Esophagus muscularis mucosa (tissue), 4 donors: ENCODE measurements at regions not wholly inside any gene's neighbourhood (a gene's known extent, or its start where the extent isn't known, plus 50 kb on each side); places are given as distances from the start of the nearest gene placed in this dataset.

ENCODE experiments used
- DNase-seq: peaks from one replicate; pipeline ENCODE4 v3.0.0-alpha.2; 2017; ENCODE audit errors: extremely low spot score
- H3K27ac ChIP-seq, 4 donors: fragments of 200-600 bp; sonication (generic); replicated peaks in 1 of 4; 1 replicate in 3 of 4; 2 replicates in 1 of 4; pipeline ENCODE4 v1.5.1; 2016 to 2019; ENCODE audit warnings: mild to moderate bottlenecking in 1 of 4
- H3K27me3 ChIP-seq, 4 donors: fragments of 200-600 bp; sonication (generic); one replicate each; pipeline versions ENCODE4 v1.5.1 to v1.6.0; 2016 to 2019
- H3K36me3 ChIP-seq, 4 donors: fragments of 200-600 bp; sonication (generic); one replicate each; pipeline ENCODE4 v1.5.1; 2016 to 2019
- H3K4me1 ChIP-seq, 4 donors: fragments of 200-600 bp; sonication (generic); one replicate each; pipeline ENCODE4 v1.5.1; 2016 to 2019
- H3K4me3 ChIP-seq, 4 donors: fragments of 200-600 bp; sonication (generic); 1 replicate in 2 of 4; 2 replicates in 2 of 4; pipeline ENCODE4 v1.5.1; 2016 to 2019; ENCODE audit warnings: mild to moderate bottlenecking in 4 of 4, moderate library complexity in 1 of 4
- H3K9me3 ChIP-seq, 4 donors: fragments of 200-600 bp; sonication (generic); 1 replicate in 3 of 4; 2 replicates in 1 of 4; pipeline ENCODE4 v1.5.1; 2016 to 2019
- CTCF ChIP-seq, 3 experiments: fragments of 200-600 bp in 2 of 3; fragments of 450-650 bp in 1 of 3; sonication (generic) in 2 of 3; IDR thresholded peaks; one replicate each; pipeline ENCODE4 v1.5.1; 2017 to 2019; ENCODE audit warnings: antibody characterized with exemption in 3 of 3, mild to moderate bottlenecking in 2 of 3, moderate library complexity in 1 of 3
- EP300 ChIP-seq: sonication (generic); formaldehyde crosslinking; IDR thresholded peaks from one replicate; pipeline ENCODE4 v1.6.1; 2017; ENCODE audit warnings: antibody characterized with exemption
- POLR2A ChIP-seq: fragments of 450-650 bp; IDR thresholded peaks from one replicate; pipeline ENCODE4 v1.6.1; 2017; ENCODE audit warnings: antibody characterized with exemption, moderate library complexity, mild to moderate bottlenecking, low read depth
- POLR2AphosphoS5 ChIP-seq, 2 donors: sonication (generic); formaldehyde crosslinking; IDR thresholded peaks; one replicate each; pipeline ENCODE4 v1.6.1; 2017; ENCODE audit warnings: antibody characterized with exemption in 2 of 2
- WGBS: methylation state at CpG from one replicate; pipeline ENCODE4 v1.1.5; 2018; 5-methylcytosine and 5-hydroxymethylcytosine counted together
- intact Hi-C: fragments of 100-400 bp; cut with DNase I; formaldehyde crosslinking; loops from one replicate; pipeline ENCODE4 v1.15.1; 2023

DNA sequence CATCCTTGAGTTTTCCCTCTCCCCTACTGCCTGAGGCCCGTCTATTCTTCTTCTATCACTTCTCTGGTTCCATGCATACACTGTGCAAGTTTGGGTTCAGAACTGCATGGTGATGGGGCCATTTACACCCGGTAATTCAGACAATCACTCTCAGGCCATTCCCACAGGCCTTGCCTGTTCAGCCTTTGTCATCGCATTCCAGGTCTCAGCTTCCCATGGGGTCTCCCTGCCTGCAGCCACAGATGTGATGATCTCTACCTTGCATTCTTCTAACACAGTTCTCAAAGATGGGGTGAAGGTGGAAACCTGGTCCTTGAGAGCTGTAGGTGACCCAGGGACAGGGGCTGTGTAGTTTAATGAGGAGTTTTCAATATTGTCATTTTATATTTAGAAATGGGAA lies 209.2 kb upstream of the TOPAZ1 start:
- DNase-seq: no peak
- Histone ChIP-seq H3K27me3 (peaks cover 0 to 35% (median 0%) of the 10 kb centered on the region in 4 donors), H3K4me3 (no peak overlapping the region), H3K4me1 (no peaks in the 10 kb centered on the region), H3K27ac (no peak overlapping the region), H3K9me3 (no peaks in the 10 kb centered on the region), H3K36me3 (no peaks in the 10 kb centered on the region)
- WGBS: 84% methylated on average over 3 of the region's 3 CpGs
- intact Hi-C loops: no loop called here
- no peak for TF ChIP-seq POLR2AphosphoS5 (IDR thresholded peaks at IDR 0.05)
- no peak for TF ChIP-seq POLR2A
- no peak for TF ChIP-seq EP300
- TF ChIP-seq CTCF (IDR thresholded peaks at IDR 0.05): no peak

DNA sequence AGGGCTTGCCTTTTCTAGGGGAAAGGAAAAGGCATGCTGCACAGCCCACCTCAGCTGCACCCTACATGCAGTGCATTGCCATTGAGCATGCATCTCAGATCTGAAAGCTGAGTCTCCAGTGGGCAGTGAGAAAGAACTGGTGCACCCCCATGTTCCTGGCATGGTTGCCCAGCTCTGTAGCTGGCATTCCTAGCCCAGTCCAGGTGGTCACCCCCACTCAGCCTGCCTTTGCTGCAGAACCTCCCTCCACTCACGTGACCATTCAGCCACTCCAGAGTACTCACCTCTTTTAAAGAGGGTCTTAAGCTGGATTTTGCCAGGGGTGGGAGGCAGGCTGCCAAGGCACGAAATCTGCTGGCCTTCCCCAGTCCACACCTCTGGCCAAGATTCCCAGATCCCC lies 208.6 kb upstream of the TOPAZ1 start:
- H3K9me3 ChIP-seq: no peaks in the 10 kb centered on the region
- no peak for TF ChIP-seq EP300
- H3K4me1 ChIP-seq: no peaks in the 10 kb centered on the region
- WGBS: 78% methylated on average over 2 of the region's 2 CpGs
- peaks cover 0 to 28% (median 0%) of the 10 kb centered on the region in 4 donors for H3K27me3 ChIP-seq
- intact Hi-C loops: no loop called here
- no peaks in the 10 kb centered on the region for H3K36me3 ChIP-seq
- H3K27ac ChIP-seq: no peak overlapping the region
- DNase-seq: no peak
- no peak overlapping the region for H3K4me3 ChIP-seq

- H3K27me3 ChIP-seq: peaks cover 0 to 6% (median 0%) of the 10 kb centered on the region in 4 donors
- intact Hi-C loops: no loop called here
- H3K4me3 ChIP-seq: no peak overlapping the region
- H3K9me3 ChIP-seq: no peaks in the 10 kb centered on the region
- H3K27ac ChIP-seq: no peak overlapping the region
- WGBS: 81% methylated on average over 5 of the region's 5 CpGs
- DNase-seq: no peak
- no peak for TF ChIP-seq POLR2AphosphoS5 (IDR thresholded peaks at IDR 0.05)
- TF ChIP-seq CTCF (IDR thresholded peaks at IDR 0.05): no peak
- TF ChIP-seq EP300: no peak
- no peak for TF ChIP-seq POLR2A
- no peaks in the 10 kb centered on the region for H3K4me1 ChIP-seq
- no peaks in the 10 kb centered on the region for H3K36me3 ChIP-seq
Observed at GRCh38 chr3:44036850-44037249, 204.8 kb upstream of the TOPAZ1 start.

DNA sequence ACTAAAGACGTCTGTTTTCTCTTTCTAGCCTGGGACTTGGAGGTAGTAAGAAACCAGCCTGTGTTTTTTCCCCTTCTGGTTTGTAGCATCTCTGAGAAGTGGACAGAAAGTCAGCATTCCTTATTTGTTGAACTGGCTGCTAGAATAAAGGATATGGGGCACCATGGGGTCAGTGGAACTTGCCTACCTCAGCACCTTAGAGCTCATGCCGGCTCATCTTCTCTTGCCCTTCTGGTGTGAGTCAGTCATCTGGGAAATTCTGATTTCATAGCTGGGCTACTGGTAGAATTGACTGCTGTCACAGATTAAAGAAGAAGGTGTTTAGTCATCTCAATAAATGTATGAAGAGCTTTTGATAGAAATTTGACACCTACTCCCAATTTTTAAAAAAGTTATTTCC lies 202.7 kb upstream of the TOPAZ1 start:
- TF ChIP-seq POLR2AphosphoS5 (IDR thresholded peaks at IDR 0.05) (no peak), CTCF (IDR thresholded peaks at IDR 0.05) (no peak), EP300 (no peak), POLR2A (no peak)
- Histone ChIP-seq H3K4me3 (no peak overlapping the region), H3K4me1 (no peaks in the 10 kb centered on the region), H3K9me3 (no peaks in the 10 kb centered on the region), H3K36me3 (no peaks in the 10 kb centered on the region), H3K27ac (no peak overlapping the region), H3K27me3 (no peaks in the 10 kb centered on the region)
- intact Hi-C loops: no loop called here
- DNase-seq: no peak
- WGBS: 84% methylated on average over 2 of the region's 2 CpGs

- no peaks in the 10 kb centered on the region for H3K27me3 ChIP-seq
- no peak overlapping the region for H3K4me3 ChIP-seq
- 70% methylated on average over 4 of the region's 4 CpGs for WGBS
- no peaks in the 10 kb centered on the region for H3K36me3 ChIP-seq
- no peak for TF ChIP-seq CTCF (IDR thresholded peaks at IDR 0.05)
- TF ChIP-seq POLR2AphosphoS5 (IDR thresholded peaks at IDR 0.05): no peak
- no peak for TF ChIP-seq EP300
- TF ChIP-seq POLR2A: no peak
- no peaks in the 10 kb centered on the region for H3K9me3 ChIP-seq
- intact Hi-C loops: no loop called here
- no peak overlapping the region for H3K27ac ChIP-seq
- no peak for DNase-seq
- no peaks in the 10 kb centered on the region for H3K4me1 ChIP-seq
Observed at GRCh38 chr3:44041726-44042125, 200.0 kb upstream of the TOPAZ1 start.
